ENCODE measurements at regions not wholly inside any gene's neighbourhood (a gene's known extent, or its start where the extent isn't known, plus 50 kb on each side); places are given as distances from the start of the nearest gene placed in this dataset.

DNA sequence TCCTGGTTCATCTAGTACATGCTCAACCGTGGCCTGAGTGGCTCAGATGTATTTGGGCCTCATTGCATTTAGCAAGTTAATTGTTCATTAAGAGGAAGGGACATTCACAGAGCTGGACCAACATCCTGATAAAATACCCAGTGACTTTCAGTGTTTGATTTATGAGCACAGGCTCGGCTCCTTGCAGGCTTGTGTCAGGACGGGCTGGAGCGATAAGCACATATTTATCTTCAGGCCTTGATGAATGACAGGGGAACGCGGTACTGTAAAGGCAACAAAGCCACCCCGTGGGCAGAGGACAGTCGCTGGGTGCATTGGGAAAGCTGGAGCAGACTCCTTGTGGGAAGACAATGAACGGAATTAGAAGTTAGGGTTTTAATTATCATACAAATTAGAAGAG, 548.6 kb upstream of the HS6ST1 start:
- DNase-seq = no peak

GRCh38 chr2:128867936-128868636, 549.4 kb upstream of the HS6ST1 start:
- DNase-seq = no peak

DNA sequence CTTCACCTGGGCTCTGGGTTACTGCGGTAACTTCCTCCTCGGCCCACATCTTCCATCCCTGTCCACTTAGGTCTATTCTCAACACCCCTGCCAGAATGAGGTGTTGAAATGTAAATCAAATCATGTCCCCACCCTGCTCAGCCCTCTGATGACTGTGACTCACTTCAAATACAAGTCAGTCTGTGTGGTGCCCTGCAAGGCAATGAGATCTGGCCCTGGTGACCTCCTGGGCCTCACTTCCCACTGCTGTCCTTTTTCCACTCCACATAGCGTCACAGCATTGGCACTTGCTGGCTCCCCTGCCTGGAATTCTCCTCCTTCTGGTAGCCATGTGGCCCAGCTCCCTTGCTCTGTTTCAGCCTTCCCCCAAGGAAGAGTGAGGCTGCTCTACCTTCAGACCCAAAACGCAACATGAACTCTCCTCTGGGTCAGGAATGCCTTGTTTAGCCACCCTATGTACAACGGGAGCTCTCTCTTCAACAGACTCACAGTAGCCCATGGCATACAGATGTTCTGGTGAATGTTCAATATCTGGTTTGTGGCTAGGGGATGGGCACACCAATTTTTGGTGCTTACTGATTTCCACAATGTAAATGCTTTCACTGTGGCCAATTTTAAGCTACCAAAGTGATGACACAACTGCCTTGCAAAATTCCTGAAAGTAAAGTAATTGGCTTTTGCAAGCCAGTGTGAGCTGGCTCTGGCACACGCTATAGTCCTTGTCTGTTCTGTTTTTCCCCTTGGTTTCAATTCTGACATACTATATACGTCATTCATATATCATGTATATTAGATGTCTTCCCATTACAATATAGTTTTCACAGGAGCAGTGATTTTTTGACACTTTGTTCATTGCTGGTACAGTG, 550.3 kb upstream of the HS6ST1 start:
- DNase-seq = no peak

GRCh38 chr2:128874608-128875007, 555.9 kb upstream of the HS6ST1 start:
- no peak for DNase-seq

- no peak for DNase-seq
Observed at GRCh38 chr2:128876986-128877983, 558.6 kb upstream of the HS6ST1 start.

DNA sequence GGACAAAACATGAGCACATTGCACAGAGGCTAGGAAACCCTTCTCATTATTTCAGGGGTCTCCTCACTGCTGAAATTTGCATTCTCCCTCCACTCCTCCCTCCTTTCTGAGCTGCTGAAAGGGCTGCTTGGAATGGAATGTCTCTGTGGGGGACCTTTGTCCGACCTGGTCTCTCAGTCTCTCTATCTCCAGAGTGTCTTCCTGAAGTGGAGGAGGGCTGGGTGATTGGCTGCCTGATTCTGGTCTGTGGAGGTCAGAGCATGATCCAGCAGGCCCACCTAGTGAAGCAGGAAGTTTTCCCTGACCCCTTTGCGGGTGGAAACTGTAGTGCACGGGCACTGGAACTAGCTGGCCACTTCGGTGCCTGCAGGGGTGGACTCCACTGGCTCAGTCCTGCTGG, 560.5 kb upstream of the HS6ST1 start:
- DNase-seq = no peak

- no peak for DNase-seq
Observed at GRCh38 chr2:128894896-128895295, 576.2 kb upstream of the HS6ST1 start.

- no peak for DNase-seq
Observed at GRCh38 chr2:128901572-128902391, 583.1 kb upstream of the HS6ST1 start.

DNA sequence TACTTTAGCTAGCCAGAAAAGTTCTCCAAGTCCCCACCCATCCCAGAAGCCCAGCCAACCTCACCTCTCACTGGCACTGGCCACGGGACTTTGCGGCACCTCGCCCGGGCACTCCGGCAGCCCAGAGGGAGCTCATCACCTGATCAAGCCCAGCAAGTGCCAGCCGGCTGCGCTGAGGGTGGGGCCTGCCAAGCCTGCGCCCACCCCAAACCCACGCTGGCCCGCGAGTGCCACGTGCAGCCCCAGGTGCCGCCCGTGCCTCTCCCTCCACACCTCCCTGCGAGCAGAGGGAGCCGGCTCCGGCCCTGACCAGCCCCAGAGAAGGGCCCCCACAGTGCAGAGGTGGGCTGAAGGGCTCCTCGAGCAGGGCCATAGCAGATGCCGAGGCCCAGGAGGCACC, 585.0 kb upstream of the HS6ST1 start:
- no peak for DNase-seq

- DNase-seq = no peak
Observed at GRCh38 chr2:128911276-128911675, 592.6 kb upstream of the HS6ST1 start.

DNA sequence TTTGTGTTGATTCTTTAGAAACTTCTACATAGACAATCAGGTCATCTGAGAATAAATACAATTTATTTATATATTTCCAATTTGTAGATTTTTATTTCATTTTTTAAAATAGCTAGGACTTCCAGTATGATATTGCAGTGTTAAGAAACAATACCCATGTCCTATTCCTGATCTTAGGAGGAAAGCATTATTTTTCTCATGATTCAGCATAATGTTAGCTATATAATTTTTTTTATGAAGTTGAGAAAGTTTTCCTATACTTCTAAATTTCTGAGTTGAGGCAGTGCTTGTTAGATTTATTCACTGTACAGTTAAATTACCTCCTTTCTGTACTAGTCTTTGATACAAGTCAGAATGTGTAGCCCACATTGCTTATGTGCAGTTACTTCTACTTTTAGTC, 595.7 kb upstream of the HS6ST1 start:
- DNase-seq = no peak

DNA sequence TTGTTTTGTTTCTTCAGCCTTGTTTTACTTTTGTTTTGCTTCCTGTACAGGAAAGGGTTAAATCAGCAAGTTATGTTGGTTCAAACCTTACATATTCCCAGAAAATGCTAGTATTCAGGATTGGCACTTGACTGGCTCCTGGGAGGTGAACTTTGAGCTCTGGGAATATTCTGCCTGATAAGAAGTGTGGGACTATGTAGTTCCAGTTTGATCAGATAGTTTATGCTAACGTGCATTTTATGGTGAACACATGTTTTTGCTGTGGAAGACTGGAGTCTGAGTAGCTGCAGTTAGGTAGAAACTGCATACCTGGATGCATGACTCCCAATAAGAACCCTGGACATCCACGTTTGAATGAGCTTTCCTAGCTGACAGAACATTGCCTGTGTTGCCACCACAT, 603.1 kb upstream of the HS6ST1 start:
- no peak for DNase-seq

DNA sequence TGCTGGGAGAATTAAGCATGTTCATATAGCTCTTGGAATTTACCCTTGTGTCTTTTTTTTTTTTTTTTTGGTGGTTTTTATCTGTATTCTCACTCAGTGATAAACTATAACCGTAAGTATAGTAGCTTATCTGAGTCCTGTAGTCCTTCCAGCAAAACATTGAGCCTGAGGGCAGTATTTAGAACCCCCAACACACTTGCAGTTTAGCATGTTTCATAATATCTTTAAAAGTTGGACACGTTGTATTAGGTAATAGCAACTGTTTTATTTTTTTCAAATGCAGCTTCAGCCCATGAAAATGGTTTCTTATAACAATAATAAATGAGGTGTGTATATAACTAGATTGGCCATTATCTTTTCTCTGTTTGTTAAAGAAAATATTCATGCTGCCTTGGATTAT, 603.5 kb upstream of the HS6ST1 start:
- DNase-seq = no peak

DNA sequence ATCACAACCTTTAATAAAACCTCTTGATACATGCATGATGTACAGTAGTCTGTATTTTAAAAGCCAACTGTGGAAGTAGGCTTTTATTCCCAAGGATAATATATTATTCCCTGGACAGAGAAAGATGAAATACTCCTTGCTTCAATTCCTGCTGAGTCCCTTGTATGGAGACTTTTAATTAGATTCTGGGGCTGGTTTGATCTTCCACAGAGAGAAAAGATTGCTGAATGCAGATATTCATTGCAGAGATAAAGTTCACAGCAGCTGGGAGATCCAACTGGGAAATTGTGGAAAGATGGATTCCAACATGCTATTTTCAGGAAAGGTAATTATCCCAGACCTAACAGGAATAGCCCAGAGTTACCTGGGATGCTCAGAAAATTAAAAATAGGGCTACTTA, 607.0 kb upstream of the HS6ST1 start:
- DNase-seq = no peak

GRCh38 chr2:128930101-128930500, 611.4 kb upstream of the HS6ST1 start:
- DNase-seq = no peak

GRCh38 chr2:128940378-128940777, 621.7 kb upstream of the HS6ST1 start:
- DNase-seq = no peak

DNA sequence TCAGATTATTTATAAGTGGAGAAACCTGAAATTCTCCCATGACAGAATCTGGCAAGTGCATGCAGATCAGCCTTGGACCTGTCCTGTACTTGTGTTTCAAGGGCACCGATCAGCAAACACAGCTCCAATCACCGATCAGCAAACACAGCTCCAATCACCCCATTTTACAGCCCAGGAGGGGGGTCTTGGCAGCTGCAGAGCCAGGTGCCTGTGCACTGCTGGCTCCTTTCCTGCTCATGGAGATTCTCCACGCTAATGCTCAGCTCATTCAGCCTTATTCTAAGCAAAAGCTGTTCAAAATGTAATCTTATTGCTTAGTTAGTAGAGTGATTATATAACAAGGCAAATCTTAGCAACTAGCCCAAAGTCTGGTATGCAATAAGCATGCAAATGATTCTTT, 623.1 kb upstream of the HS6ST1 start:
- DNase-seq = no peak

DNA sequence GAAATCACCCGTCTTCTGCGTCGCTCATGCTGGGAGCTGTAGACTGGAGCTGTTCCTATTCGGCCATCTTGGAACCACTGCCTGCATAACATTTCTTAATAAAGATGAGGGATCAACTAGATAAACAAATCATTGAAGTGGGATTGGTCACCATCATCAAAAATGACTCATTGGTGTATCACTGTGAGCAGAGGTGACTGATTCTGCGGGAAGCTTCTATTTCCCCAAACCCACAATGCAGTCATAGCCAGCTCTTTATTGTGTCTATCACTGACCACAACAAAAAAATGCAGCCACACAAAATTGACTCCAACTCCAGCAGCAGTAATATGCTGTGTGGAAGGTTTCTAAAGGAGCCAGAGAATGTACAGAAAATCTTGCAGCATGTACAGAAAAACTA, 630.7 kb upstream of the HS6ST1 start:
- DNase-seq = no peak

DNA sequence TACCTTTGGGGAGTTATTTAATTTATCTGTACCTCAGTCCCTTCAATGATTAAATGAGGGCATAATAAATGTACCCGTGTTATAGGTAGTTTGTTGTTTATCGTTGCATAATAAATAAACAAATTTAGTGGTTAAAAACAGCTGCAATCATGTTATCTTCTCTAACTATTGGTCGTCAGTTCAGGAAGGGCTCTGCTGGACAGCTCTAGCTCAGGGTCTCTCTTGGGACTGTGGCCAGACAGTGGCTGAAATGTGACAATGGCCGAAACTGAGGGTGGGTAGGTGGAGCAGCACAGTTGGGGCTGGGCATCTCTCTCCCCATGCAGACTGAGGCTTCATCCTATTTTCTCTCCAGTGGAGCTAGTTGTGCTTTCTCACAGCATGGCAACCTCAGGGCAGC, 632.1 kb upstream of the HS6ST1 start:
- no peak for DNase-seq

DNA sequence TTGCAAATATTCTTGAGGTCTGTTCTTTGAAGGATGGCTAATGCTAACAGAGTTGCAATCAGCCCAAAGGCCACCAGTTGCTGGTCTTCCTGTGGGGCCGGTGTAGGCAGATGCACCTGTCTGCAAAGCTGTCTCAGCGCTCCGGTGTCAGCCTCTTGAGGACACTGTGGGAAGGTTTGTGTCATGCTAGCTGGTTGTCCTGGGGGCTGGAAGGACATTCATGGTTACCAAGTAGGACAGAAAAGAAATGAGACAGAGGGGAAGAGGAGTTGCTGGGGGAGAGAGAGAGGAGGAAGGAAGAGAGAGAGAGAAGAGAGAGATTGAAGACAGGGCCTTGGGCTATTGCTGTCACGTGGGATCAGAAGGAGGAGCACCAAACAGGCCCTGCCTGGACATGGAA, 639.6 kb upstream of the HS6ST1 start:
- no peak for DNase-seq

DNA sequence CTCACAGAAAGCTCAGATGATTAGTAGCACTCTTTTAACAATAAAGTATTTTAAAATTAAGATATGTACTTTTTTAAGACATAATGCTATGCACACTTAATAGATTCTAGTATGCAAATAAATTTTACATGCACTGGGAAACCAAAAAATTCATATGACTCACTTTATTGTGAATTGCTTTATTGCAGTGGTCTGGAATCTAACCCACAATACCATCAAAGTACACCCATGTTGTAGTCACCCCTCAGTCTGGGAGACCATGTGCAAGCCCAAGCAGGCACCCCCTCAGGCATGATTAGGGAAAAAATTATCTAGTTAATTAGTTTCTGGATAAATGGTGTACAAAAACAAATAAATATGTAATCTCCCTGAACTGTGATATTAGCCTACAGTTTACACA, 649.0 kb upstream of the HS6ST1 start:
- no peak for DNase-seq

- no peak for DNase-seq
Observed at GRCh38 chr2:128969374-128969773, 650.7 kb upstream of the HS6ST1 start.

All from DMS153 (cell line).